ENCODE measurements at regions not wholly inside any gene's neighbourhood (a gene's known extent, or its start where the extent isn't known, plus 50 kb on each side); places are given as distances from the start of the nearest gene placed in this dataset.

- TF ChIP-seq CTCF (IDR thresholded peaks at IDR 0.05) (no peak), EP300 (IDR thresholded peaks at IDR 0.05) (no peak)
These were observed 60.2 kb upstream of the L3MBTL3 start for GRCh38 chr6:129957941-129958898.
